Coronary artery (tissue), 2 donors: ENCODE measurements at regions not wholly inside any gene's neighbourhood (a gene's known extent, or its start where the extent isn't known, plus 50 kb on each side); places are given as distances from the start of the nearest gene placed in this dataset.
"Not testable (repeated sequence)": the region's sequence is repeated elsewhere in the genome, so short reads cannot be mapped to it uniquely, and the experiment has no call there.

Experiments used
- DNase-seq: peaks from one replicate; pipeline ENCODE4 v3.0.0-alpha.2; 2017; ENCODE audit warnings: low spot score
- H3K27ac ChIP-seq, 2 donors: fragments of 200-600 bp; sonication (generic); one replicate each; pipeline ENCODE4 v1.5.1; 2016 to 2019
- H3K4me3 ChIP-seq: fragments of 200-600 bp; sonication (generic); 2 replicates; pipeline ENCODE4 v1.5.1; 2016; ENCODE audit warnings: mild to moderate bottlenecking, moderate library complexity
- TF ChIP-seq, protein P1 (sequence below): fragments of 200-600 bp; sonication (generic); IDR thresholded peaks from one replicate; pipeline ENCODE4 v1.5.1; 2019; ENCODE audit warnings: antibody characterized with exemption

DNA sequence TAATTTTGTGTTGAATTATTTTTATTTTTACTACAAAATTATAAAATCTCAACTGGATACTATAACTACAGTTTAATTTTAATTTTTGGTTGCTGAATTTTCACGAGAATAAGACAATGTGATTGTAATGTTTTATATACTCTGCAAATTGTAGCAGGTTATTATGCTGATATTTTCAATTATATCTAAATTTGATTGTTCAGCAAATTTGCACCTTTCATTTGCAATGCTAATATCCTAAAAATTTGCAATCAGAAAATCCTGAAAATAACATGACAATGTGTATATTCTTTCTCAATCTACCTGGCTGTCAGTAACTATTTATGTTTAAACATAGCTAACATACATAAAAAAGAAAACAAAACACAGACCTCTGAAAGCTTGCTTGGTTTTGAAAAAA lies 932.2 kb upstream of the LRFN5 start:
- TF ChIP-seq, protein P1, sequence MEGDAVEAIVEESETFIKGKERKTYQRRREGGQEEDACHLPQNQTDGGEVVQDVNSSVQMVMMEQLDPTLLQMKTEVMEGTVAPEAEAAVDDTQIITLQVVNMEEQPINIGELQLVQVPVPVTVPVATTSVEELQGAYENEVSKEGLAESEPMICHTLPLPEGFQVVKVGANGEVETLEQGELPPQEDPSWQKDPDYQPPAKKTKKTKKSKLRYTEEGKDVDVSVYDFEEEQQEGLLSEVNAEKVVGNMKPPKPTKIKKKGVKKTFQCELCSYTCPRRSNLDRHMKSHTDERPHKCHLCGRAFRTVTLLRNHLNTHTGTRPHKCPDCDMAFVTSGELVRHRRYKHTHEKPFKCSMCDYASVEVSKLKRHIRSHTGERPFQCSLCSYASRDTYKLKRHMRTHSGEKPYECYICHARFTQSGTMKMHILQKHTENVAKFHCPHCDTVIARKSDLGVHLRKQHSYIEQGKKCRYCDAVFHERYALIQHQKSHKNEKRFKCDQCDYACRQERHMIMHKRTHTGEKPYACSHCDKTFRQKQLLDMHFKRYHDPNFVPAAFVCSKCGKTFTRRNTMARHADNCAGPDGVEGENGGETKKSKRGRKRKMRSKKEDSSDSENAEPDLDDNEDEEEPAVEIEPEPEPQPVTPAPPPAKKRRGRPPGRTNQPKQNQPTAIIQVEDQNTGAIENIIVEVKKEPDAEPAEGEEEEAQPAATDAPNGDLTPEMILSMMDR: no peak
- Histone ChIP-seq H3K27ac (no peak overlapping the region), H3K4me3 (no peak overlapping the region)
- DNase-seq: no peak

DNA sequence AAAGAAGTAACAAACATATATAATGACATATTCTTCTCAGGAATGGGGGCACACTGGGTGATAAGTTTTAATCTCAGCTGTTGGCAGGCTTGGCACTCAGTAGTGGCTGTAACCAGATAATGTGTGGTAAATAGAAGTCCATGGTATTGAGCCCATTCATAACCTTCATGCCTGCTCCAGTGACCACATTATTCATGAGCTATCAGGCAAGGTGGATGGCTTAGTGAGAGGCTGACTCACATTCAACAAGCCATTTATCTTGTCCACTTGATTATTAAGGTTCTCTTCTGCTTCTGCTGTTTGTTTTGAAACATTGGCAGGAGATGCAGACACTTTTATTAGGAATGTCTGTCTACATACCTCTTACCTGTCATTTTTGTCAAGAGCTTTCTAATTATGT lies 950.4 kb upstream of the LRFN5 start:
- TF ChIP-seq, protein P1: no peak
- no peak for DNase-seq
- H3K27ac ChIP-seq: no peak overlapping the region
- H3K4me3 ChIP-seq: no peak overlapping the region

GRCh38 chr14:40652089-40652691 lies 954.5 kb upstream of the LRFN5 start:
- H3K4me3 ChIP-seq: no peak overlapping the region
- no peak for DNase-seq

DNA sequence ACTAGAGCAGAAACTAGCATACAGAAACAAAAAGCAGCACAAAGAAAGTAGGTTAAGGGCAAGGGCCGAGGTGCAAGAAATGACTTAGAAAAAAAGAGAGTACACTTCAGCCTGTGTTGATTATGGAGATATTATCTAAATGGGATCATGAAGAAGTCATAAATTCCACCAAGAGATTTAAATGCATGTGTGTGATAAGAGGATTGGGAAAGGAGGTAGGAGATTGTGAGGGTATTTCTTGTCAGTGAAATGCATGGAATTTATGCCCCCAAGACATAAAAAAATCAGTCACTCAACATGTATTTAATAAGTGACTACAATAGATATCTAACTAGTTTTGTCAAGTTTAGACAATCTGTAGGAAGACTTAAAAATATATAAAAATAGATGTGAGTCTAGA lies 976.2 kb upstream of the LRFN5 start:
- H3K27ac ChIP-seq: no peak overlapping the region
- no peak for DNase-seq
- TF ChIP-seq, protein P1: no peak
- no peak overlapping the region for H3K4me3 ChIP-seq

More at GRCh38 chr14:40652089-40652691, 954.5 kb upstream of the LRFN5 start:
- no peak overlapping the region for H3K27ac ChIP-seq
- TF ChIP-seq, protein P1: no peak

DNA sequence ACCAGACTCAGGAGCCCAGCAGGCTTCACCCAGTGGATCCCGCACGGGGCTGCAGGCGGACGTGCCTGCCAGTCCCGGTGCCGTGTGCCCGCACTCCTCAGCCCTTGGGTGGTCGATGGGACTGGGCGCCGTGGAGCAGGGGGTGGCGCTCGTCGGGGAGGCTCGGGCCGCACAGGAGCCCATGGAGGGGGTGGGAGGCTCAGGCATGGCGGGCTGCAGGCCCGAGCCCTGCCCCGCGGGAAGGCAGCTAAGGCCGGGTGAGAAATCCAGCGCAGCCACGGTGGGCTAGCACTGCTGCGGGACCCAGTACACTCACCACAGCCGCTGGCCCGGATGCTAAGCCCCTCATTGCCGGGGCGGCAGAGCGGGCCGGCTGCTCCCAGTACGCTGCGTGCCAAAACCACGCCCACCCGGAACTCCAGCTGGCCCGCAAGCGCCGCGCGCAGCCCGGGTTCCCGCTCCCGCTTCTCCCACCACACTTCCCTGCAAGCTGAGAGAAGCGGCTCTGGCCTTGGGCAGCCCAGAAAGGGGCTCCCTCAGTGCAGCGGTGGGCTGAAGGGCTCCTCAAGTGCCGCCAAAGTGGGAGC lies 977.0 kb upstream of the LRFN5 start:
- not testable (repeated sequence) for DNase-seq, H3K27ac ChIP-seq, H3K4me3 ChIP-seq

- TF ChIP-seq, protein P1: no peak
- no peak overlapping the region for H3K27ac ChIP-seq
- no peak for DNase-seq
- no peak overlapping the region for H3K4me3 ChIP-seq
Observed at GRCh38 chr14:40629144-40629543, 977.5 kb upstream of the LRFN5 start.

DNA sequence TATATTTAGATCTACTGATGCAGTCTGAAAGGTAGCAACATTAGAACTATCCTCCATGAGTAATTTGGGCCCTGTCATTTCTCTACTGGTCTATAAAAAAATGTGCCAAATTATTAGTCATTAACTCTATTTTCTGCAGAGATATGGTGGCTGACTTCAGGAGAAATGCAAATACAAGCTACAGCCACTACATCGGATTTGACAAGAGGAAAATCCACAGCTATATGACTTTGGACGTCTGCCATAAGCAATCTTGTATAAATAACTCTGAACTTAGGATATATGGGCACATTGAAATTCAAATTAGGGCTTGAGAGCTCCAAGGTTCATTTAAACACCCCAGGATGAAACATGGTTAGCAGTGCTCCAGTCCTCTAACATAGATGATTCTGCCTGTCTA lies 983.0 kb upstream of the LRFN5 start:
- TF ChIP-seq, protein P1: no peak
- DNase-seq: no peak
- no peak overlapping the region for H3K27ac ChIP-seq
- no peak overlapping the region for H3K4me3 ChIP-seq
